Mucosa of gallbladder (tissue), 1 donor: ENCODE measurements at regions not wholly inside any gene's neighbourhood (a gene's known extent, or its start where the extent isn't known, plus 50 kb on each side); places are given as distances from the start of the nearest gene placed in this dataset.
"Not testable (repeated sequence)": the region's sequence is repeated elsewhere in the genome, so short reads cannot be mapped to it uniquely, and the experiment has no call there.

Source experiments
- DNase-seq: peaks from one replicate; pipeline ENCODE4 v3.0.0-alpha.2; 2020; ENCODE audit warnings: low spot score
- donor health status: DM: no; HTN: no; CAD: no.

DNA sequence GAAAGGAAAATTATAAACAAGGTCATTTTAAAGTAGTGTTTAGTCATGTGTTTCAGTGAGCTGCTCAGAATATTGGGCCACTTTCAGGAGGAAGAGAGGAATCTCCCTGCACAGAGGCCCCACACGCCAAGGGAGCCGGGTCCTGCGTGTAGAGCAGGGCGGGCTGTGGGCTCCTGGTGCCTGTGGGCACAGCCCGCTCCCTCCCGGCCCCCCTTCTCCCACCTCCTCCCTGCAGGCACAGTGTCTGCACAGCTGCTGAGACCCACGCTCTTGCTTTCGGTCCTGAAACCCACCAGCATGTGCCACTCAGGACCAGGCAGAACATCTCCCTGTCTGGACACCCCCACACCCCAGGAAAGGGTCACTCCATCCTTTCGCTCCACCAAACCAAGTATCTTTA, 167.6 kb upstream of the SALL3 start:
- DNase-seq = no peak

- no peak for DNase-seq
Observed at GRCh38 chr18:78813156-78813555, 166.5 kb upstream of the SALL3 start.

- no peak for DNase-seq
Observed at GRCh38 chr18:78813936-78814710, 165.5 kb upstream of the SALL3 start.

- DNase-seq = no peak
Observed at GRCh38 chr18:78814766-78815165, 164.9 kb upstream of the SALL3 start.

- DNase-seq = no peak
Observed at GRCh38 chr18:78816114-78816513, 163.5 kb upstream of the SALL3 start.

GRCh38 chr18:78816916-78817315, 162.7 kb upstream of the SALL3 start:
- no peak for DNase-seq

DNA sequence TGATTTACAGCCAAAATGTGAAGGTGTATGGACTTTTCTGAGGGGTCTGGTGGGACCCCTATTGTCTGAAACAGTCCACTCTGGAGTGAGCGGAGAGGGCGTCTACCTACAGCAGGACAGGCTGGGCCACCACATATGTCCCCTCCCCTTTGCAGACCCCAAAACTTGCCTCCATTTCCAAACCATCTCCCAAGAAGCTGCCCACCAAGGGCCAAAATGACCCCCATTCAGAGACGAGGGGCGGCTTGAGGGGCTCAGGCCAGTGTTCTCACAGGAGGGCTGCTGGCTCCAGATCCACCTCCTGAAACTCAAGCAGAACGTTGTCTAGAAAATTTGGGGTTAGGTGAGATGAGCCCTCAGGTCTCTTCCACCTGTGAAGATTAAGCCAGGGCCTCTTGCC, 161.1 kb upstream of the SALL3 start:
- no peak for DNase-seq

DNA sequence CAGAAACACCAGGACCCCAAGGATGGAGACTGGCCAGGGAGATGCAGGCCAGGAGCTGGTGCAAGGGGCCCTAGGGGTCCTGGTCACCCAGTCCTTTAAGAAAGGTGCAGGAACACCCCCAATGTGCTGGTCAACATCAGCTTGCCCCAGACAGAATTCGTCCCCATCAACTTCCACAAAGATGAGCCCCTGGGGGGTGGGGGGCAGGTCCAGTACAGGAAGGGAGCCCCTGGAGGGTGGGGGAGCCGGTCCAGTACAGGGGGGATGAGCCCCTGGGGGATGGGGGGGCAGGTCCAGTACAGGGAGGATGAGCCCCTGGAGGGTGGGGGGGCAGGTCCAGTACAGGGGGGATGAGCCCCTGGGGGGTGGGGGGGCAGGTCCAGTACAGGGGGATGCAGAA, 160.7 kb upstream of the SALL3 start:
- no peak for DNase-seq

- peak; percentile 1 for DNase-seq
Observed at GRCh38 chr18:78820161-78820834, 159.3 kb upstream of the SALL3 start.

DNA sequence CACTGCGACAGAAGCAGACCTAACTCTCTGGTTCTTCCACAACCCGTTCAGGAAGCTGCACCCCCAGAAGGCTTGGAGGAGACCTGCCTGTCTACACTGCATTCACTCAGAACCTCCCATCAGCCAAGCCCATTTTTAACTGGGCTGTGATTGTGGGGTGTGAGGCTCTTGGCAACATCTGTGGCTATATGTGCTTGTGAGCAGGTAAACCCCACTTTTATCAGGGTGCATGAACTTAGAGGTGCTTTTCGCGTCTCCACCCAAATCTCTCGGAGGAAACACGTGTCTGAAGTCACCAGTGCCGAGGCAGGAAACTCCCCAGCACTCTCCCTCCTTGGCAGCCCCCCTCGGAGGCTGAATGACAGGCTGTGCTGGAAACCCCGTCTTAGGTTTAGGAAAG, 158.2 kb upstream of the SALL3 start:
- DNase-seq = no peak

DNA sequence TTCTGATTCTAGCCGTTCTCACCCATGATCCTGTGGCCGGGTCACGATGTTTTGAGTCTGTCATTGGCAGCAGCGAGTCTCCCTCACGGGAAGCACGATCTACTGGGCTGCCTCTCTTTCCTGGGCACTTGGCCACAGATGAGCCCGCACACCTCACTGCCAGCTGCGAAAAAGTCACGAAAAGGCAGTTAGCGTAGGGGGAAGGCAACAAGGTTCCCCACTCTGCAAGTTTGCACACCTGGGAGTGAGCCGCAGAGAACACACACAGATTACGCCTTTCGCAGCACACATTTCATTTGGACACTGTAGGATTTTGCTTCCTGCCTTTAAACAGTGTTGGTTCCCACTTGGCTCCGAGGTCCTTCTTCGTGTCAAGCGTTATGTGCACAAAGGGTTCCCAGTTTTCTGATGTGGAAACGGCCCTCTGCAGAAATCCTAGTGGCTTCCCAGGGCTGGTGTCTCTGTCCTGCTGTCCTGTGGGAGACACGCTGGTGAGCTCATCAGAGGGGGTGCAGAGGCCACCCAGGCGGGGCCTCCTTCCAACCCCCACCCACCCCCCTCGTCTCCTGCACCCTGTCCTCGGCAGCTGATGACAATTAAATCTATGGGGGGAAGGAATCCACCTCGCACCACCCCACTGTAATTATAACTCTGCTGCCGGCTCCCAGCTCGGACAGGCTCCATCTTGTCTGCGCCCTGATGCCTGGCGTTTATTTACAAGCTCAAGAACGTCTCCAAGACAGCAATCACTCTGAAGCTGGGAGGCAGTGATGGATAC, 157.3 kb upstream of the SALL3 start:
- no peak for DNase-seq

DNA sequence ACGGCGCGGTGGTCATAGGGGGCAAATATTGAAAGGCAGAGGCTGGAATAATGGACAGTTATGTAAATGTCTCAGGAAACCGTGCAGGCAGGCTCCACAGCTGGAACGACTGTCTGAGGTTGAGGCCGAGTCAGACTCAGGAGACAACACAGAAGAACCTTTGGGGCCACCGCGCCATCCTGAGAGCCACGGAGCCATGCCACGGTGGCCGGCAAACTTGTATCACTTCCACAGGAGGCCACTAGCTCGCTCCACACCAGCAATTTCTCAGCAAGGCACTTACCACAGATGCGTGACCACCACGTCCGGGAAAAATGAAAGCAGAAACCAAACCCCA, 156.7 kb upstream of the SALL3 start:
- DNase-seq = no peak

- DNase-seq = no peak
Observed at GRCh38 chr18:78825168-78825567, 154.4 kb upstream of the SALL3 start.

- no peak for DNase-seq
Observed at GRCh38 chr18:78826631-78827030, 153.0 kb upstream of the SALL3 start.

GRCh38 chr18:78827141-78827540, 152.5 kb upstream of the SALL3 start:
- no peak for DNase-seq

- no peak for DNase-seq
Observed at GRCh38 chr18:78828131-78828530, 151.5 kb upstream of the SALL3 start.

DNA sequence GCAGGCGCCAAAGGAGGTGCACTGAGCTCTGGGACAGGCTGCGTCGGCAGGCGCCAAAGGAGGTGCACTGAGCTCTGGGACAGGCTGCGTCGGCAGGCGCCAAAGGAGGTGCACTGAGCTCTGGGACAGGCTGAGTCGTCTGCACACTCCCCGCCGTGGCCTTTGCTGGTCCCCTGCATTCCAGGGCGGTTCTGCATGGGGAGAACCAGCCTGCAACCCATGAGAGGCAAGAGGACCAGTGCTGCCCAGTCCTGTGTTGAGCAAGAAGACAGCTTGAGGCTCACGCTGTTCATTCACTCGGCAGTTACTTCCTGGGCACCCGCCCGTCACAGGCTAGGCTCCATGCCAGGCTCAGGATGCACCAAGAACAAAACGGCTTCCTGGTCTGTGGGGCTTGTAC, 150.6 kb upstream of the SALL3 start:
- not testable (repeated sequence) for DNase-seq

GRCh38 chr18:78830161-78830560, 149.5 kb upstream of the SALL3 start:
- no peak for DNase-seq

GRCh38 chr18:78830826-78831225, 148.8 kb upstream of the SALL3 start:
- DNase-seq = no peak

GRCh38 chr18:78831603-78832002, 148.0 kb upstream of the SALL3 start:
- no peak for DNase-seq

GRCh38 chr18:78833833-78834232, 145.8 kb upstream of the SALL3 start:
- DNase-seq = no peak

DNA sequence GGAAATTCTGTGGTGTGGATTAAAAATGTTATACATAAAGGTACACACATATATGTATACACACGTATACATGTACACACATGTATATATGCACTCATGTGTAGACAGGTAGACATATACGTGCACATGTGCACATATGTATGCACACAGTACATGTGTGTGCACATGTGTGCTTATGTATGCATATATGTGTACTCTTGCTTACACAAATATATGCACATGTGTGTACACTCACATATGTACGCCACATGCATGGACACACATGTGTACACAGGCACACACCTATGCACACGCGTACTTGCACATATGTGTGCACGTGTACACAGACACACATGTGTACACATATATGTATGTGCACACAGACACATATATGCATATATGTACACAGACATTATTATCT, 142.8 kb upstream of the SALL3 start:
- DNase-seq = no peak

DNA sequence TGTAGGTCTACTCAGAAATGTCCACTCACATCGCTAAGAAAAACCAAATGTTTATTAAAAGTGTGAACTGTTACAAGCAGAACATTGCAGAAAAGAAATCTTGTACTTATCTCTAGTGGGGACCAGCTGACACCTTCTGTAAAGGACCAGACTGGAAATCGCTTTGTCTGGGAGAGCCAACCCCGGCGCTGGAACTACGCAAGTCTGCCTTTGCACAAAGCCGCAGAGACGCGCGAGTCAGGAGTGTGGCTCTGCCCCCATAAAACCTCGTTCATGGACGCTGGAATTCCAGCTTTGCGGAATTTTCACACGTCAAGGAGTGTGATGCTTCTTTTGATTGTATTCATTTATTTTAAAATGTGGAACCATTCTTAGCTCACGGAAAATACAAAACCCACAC, 141.9 kb upstream of the SALL3 start:
- no peak for DNase-seq
